GM18519 (cell line): ENCODE measurements at regions not wholly inside any gene's neighbourhood (a gene's known extent, or its start where the extent isn't known, plus 50 kb on each side); places are given as distances from the start of the nearest gene placed in this dataset.
"Not testable (repeated sequence)": the region's sequence is repeated elsewhere in the genome, so short reads cannot be mapped to it uniquely, and the experiment has no call there.

ENCODE experiments used
- ATAC-seq: cut with Tn5 transposase; IDR thresholded peaks from one replicate; pipeline ENCODE4 v1.9.1; 2021; ENCODE audit warnings: mild to moderate bottlenecking, moderate library complexity; ENCODE audit not compliant: unreplicated experiment, low FRiP score

- ATAC-seq: no peak
Measured at GRCh38 chrX:7640392-7640791, 202.6 kb upstream of the VCX start.

GRCh38 chrX:7638078-7638710, 204.8 kb upstream of the VCX start:
- no peak for ATAC-seq

GRCh38 chrX:7637066-7637465, 205.9 kb upstream of the VCX start:
- no peak for ATAC-seq

GRCh38 chrX:7635604-7636003, 207.4 kb upstream of the VCX start:
- no peak for ATAC-seq

- ATAC-seq: no peak
Measured at GRCh38 chrX:7620560-7620959, 222.4 kb upstream of the VCX start.

- ATAC-seq: no peak
Measured at GRCh38 chrX:7617994-7618393, 225.0 kb upstream of the VCX start.

GRCh38 chrX:7614616-7615015, 228.4 kb upstream of the VCX start:
- ATAC-seq: no peak

GRCh38 chrX:7608625-7609024, 234.3 kb upstream of the VCX start:
- ATAC-seq: not testable (repeated sequence)

GRCh38 chrX:7606039-7606652, 236.8 kb upstream of the VCX start:
- ATAC-seq: no peak

- ATAC-seq: no peak
Measured at GRCh38 chrX:7603387-7603786, 239.6 kb upstream of the VCX start.

- ATAC-seq: no peak
Measured at GRCh38 chrX:7596822-7597221, 246.1 kb upstream of the VCX start.

GRCh38 chrX:7593370-7593769, 249.6 kb upstream of the VCX start:
- ATAC-seq: not testable (repeated sequence)

- ATAC-seq: no peak
Measured at GRCh38 chrX:7586126-7586525, 256.8 kb upstream of the VCX start.

GRCh38 chrX:7582191-7582590, 260.8 kb upstream of the VCX start:
- ATAC-seq: no peak

- ATAC-seq: no peak
Measured at GRCh38 chrX:7580127-7580526, 262.8 kb upstream of the VCX start.

GRCh38 chrX:7574325-7574724, 268.6 kb upstream of the VCX start:
- no peak for ATAC-seq

GRCh38 chrX:7570432-7571029, 272.4 kb upstream of the VCX start:
- ATAC-seq: no peak

- no peak for ATAC-seq
Measured at GRCh38 chrX:7568597-7568996, 274.4 kb upstream of the VCX start.

GRCh38 chrX:7568130-7568529, 274.8 kb upstream of the VCX start:
- ATAC-seq: no peak

GRCh38 chrX:7552760-7553159, 290.2 kb upstream of the VCX start:
- no peak for ATAC-seq

GRCh38 chrX:7546551-7547080, 296.4 kb upstream of the VCX start:
- no peak for ATAC-seq

GRCh38 chrX:7545564-7545963, 297.4 kb upstream of the VCX start:
- ATAC-seq: no peak
